Stimulated activated CD4-positive, alpha-beta T cell treated with anti-CD3 and anti-CD28 coated beads, Interleukin-1b, Interleukin-23, amount 100 ng/mL, for 4 hours (primary cell): ENCODE measurements at regions not wholly inside any gene's neighbourhood (a gene's known extent, or its start where the extent isn't known, plus 50 kb on each side); places are given as distances from the start of the nearest gene placed in this dataset.

Experiments
- DNase-seq, 2 donors: peaks; one replicate each; pipeline ENCODE4 v3.0.0-alpha.2; 2020; ENCODE audit warnings: low read depth in 2 of 2

- no peak for DNase-seq
These were observed 239.6 kb upstream of the ADAMTS5 start for GRCh38 chr21:27206368-27206982.

GRCh38 chr21:27202301-27202700 is 235.4 kb upstream of the ADAMTS5 start:
- no peak for DNase-seq

- no peak for DNase-seq
These were observed 234.3 kb upstream of the ADAMTS5 start for GRCh38 chr21:27201197-27201596.

- no peak for DNase-seq
These were observed 229.8 kb upstream of the ADAMTS5 start for GRCh38 chr21:27196651-27197050.

- no peak for DNase-seq
These were observed 225.5 kb upstream of the ADAMTS5 start for GRCh38 chr21:27192281-27192949.

- no peak for DNase-seq
These were observed 223.7 kb upstream of the ADAMTS5 start for GRCh38 chr21:27190601-27191000.

- DNase-seq = no peak
These were observed 223.0 kb upstream of the ADAMTS5 start for GRCh38 chr21:27189870-27190269.

GRCh38 chr21:27173053-27173452 is 206.2 kb upstream of the ADAMTS5 start:
- no peak for DNase-seq

- DNase-seq = no peak
These were observed 204.8 kb upstream of the ADAMTS5 start for GRCh38 chr21:27171707-27172106.

- DNase-seq = no peak
These were observed 201.2 kb upstream of the ADAMTS5 start for GRCh38 chr21:27168084-27168483.

- DNase-seq = no peak
These were observed 197.6 kb upstream of the ADAMTS5 start for GRCh38 chr21:27164208-27165177.

- DNase-seq = no peak
These were observed 192.1 kb upstream of the ADAMTS5 start for GRCh38 chr21:27158967-27159366.

GRCh38 chr21:27157097-27157496 is 190.2 kb upstream of the ADAMTS5 start:
- DNase-seq = no peak

GRCh38 chr21:27156666-27157065 is 189.8 kb upstream of the ADAMTS5 start:
- DNase-seq = no peak

GRCh38 chr21:27155130-27155500 is 188.2 kb upstream of the ADAMTS5 start:
- no peak for DNase-seq

- DNase-seq = no peak
These were observed 187.7 kb upstream of the ADAMTS5 start for GRCh38 chr21:27154451-27155129.

- DNase-seq = no peak
These were observed 186.1 kb upstream of the ADAMTS5 start for GRCh38 chr21:27152996-27153395.

- no peak for DNase-seq
These were observed 182.1 kb upstream of the ADAMTS5 start for GRCh38 chr21:27149034-27149433.

- DNase-seq = no peak
These were observed 179.4 kb upstream of the ADAMTS5 start for GRCh38 chr21:27146268-27146667.

- no peak for DNase-seq
These were observed 178.4 kb upstream of the ADAMTS5 start for GRCh38 chr21:27145134-27145798.

GRCh38 chr21:27143476-27143875 is 176.6 kb upstream of the ADAMTS5 start:
- no peak for DNase-seq
